ENCODE measurements at regions not wholly inside any gene's neighbourhood (a gene's known extent, or its start where the extent isn't known, plus 50 kb on each side); places are given as distances from the start of the nearest gene placed in this dataset.

- TF ChIP-seq NR2C2 (CRISPR knock-in tag; IDR thresholded peaks at IDR 0.05) (no peak), NR2C2 (tag; IDR thresholded peaks at IDR 0.05) (no peak), STAG1 (CRISPR knock-in tag; IDR thresholded peaks at IDR 0.05; ENCODE audit: borderline replicate concordance) (no peak), SAFB2 (IDR thresholded peaks at IDR 0.05; ENCODE audit: borderline replicate concordance, low read depth, low read length, severe bottlenecking) (no peak), ZHX1 (conservative IDR thresholded peaks at IDR 0.05; ENCODE audit: low read length) (no peak), MNT (conservative IDR thresholded peaks at IDR 0.05) (no peak), SRSF9 (IDR thresholded peaks at IDR 0.05; ENCODE audit: borderline replicate concordance, low read depth, low read length) (no peak), MYBL2 (IDR thresholded peaks at IDR 0.05; ENCODE audit: low read depth) (no peak), MYBL2 (CRISPR knock-in tag; IDR thresholded peaks at IDR 0.05; ENCODE audit: borderline replicate concordance) (no peak)
- Histone ChIP-seq H3K9ac (ENCODE audit: insufficient read depth in 1 of 2, low read depth in 2 of 2, low read length in 2 of 2) (no peak overlapping the region), H3K4me3 (no peak overlapping the region), H4K20me1 (replicated peaks; ENCODE audit: control insufficient read depth, insufficient read depth, low read length) (no peaks in the 10 kb centered on the region), H3K36me3 (ENCODE audit: control insufficient read depth, insufficient read depth, low read length) (no peaks in the 10 kb centered on the region), H3K4me1 (replicated peaks in 1 of 2; ENCODE audit: control insufficient read depth in 2 of 2, insufficient read depth in 2 of 2, low read length in 2 of 2) (no peaks in the 10 kb centered on the region), H3K79me2 (ENCODE audit: control insufficient read depth, insufficient read depth, low read length) (no peaks in the 10 kb centered on the region), H3K27ac (ENCODE audit: extremely low read depth, low read depth, low read length) (no peak overlapping the region), H3K27me3 (ENCODE audit: control insufficient read depth in 2 of 2, insufficient read depth in 2 of 2, low read length in 2 of 2) (0 out of 5 replicates have a peak, but pooled peaks cover 0 to 2% of the 10 kb centered on the region in 2 experiments), H3K4me2 (ENCODE audit: insufficient read depth, low read length) (no peak overlapping the region), H3K9me3 (replicated peaks; ENCODE audit: control insufficient read depth, insufficient read depth, low read depth, low read length) (no peaks in the 10 kb centered on the region), H3K9me1 (ENCODE audit: control insufficient read depth, insufficient read depth, low read length) (no peaks in the 10 kb centered on the region), H2AFZ (ENCODE audit: low read depth, low read length) (no peak overlapping the region)
- no peak for FAIRE-seq
- no peak for ATAC-seq
- CTCF ChIA-PET (ENCODE audit: low intra/inter-chr PET ratio) = no interaction called here
- no TSS peak for BruUV-seq (replicated peaks)
- in situ Hi-C loops (cut with MboI) = no loop called here
- POLR2A ChIA-PET = interaction anchor here (0.6 kb wide), 1 partner anchor 177 kb away, joined by 3 read pairs; no protein-coding TSS in a partner anchor
- intact Hi-C loops (cut with micrococcal nuclease) = no loop called here
- no peak for DNase-seq (ENCODE audit: extremely low read depth in 1 of 4, low spot score in 3 of 4)
Observed at GRCh38 chr12:67526129-67526528, 122.4 kb upstream of the DYRK2 start.

Measured in K562 (cell line).